Neuronal stem cell (in vitro differentiated cells): ENCODE measurements at regions not wholly inside any gene's neighbourhood (a gene's known extent, or its start where the extent isn't known, plus 50 kb on each side); places are given as distances from the start of the nearest gene placed in this dataset.

Experiments
- DNase-seq: peaks from one replicate; pipeline ENCODE4 v3.0.0-alpha.2; 2013; ENCODE audit warnings: low spot score
- H2AFZ ChIP-seq: one replicate; pipeline ENCODE4 v1.6.1; 2013; ENCODE audit warnings: mild to moderate bottlenecking, low read length, inconsistent platforms
- H2AK5ac ChIP-seq: 2 replicates; pipeline ENCODE4 v1.6.1; 2013; ENCODE audit warnings: low read depth, mild to moderate bottlenecking, inconsistent platforms, low read length, moderate library complexity, mixed read lengths
- H2BK120ac ChIP-seq: 2 replicates; pipeline ENCODE4 v1.6.1; 2013; ENCODE audit warnings: low read depth, mild to moderate bottlenecking, inconsistent platforms, low read length, moderate library complexity, mixed read lengths
- H2BK12ac ChIP-seq: one replicate; pipeline ENCODE4 v1.6.1; 2013; ENCODE audit warnings: low read length, inconsistent platforms
- H2BK15ac ChIP-seq: 2 replicates; pipeline ENCODE4 v1.6.1; 2013; ENCODE audit warnings: mild to moderate bottlenecking, low read length, inconsistent platforms, mixed read lengths
- H2BK5ac ChIP-seq: one replicate; pipeline ENCODE4 v1.6.1; 2013; ENCODE audit warnings: inconsistent platforms, mild to moderate bottlenecking, low read length, moderate library complexity
- H3K14ac ChIP-seq: one replicate; pipeline ENCODE4 v1.6.1; 2013; ENCODE audit warnings: low read length, inconsistent platforms
- H3K18ac ChIP-seq: 2 replicates; pipeline ENCODE4 v1.6.1; 2013; ENCODE audit warnings: low read length, inconsistent platforms
- H3K23ac ChIP-seq: 2 replicates; pipeline ENCODE4 v1.6.1; 2013; ENCODE audit warnings: low read depth, mild to moderate bottlenecking, mixed read lengths, low read length, inconsistent platforms; ENCODE audit not compliant: poor library complexity
- H3K27ac ChIP-seq: replicated peaks from 3 replicates; pipeline ENCODE4 v1.5.1; 2013; ENCODE audit warnings: low read length, inconsistent platforms
- H3K27me3 ChIP-seq, 3 experiments: 2 replicates each; pipeline ENCODE4 v1.6.1; 2013; ENCODE audit warnings: low read length in 3 of 3, mild to moderate bottlenecking in 2 of 3, inconsistent platforms in 1 of 3, low read depth in 1 of 3, mixed read lengths in 1 of 3, moderate library complexity in 1 of 3; ENCODE audit not compliant: control insufficient read depth in 3 of 3, insufficient read depth in 3 of 3
- H3K36me3 ChIP-seq, 2 donors: replicated peaks in 1 of 2; 2 replicates each; pipeline ENCODE4 v1.6.1; 2013; ENCODE audit warnings: low read length in 2 of 2; ENCODE audit not compliant: control insufficient read depth in 2 of 2, insufficient read depth in 2 of 2
- H3K4ac ChIP-seq: 2 replicates; pipeline ENCODE4 v1.6.1; 2013; ENCODE audit warnings: inconsistent platforms, mild to moderate bottlenecking, low read length, moderate library complexity
- H3K4me1 ChIP-seq, 2 donors: 1 replicate in 1 of 2; 2 replicates in 1 of 2; pipeline ENCODE4 v1.6.1; 2013; ENCODE audit warnings: low read length in 2 of 2, low read depth in 1 of 2; ENCODE audit not compliant: control insufficient read depth in 2 of 2, insufficient read depth in 1 of 2
- H3K4me2 ChIP-seq: one replicate; pipeline ENCODE4 v1.6.1; 2013; ENCODE audit warnings: mild to moderate bottlenecking, low read length, inconsistent platforms; ENCODE audit not compliant: insufficient read depth, poor library complexity, severe bottlenecking
- H3K4me3 ChIP-seq, 2 donors: 2 replicates each; pipeline ENCODE4 v1.5.1; 2013; ENCODE audit warnings: low read length in 2 of 2, mild to moderate bottlenecking in 2 of 2, inconsistent platforms in 1 of 2, moderate library complexity in 1 of 2
- H3K79me1 ChIP-seq: one replicate; pipeline ENCODE4 v1.6.1; 2013; ENCODE audit warnings: low read depth, mild to moderate bottlenecking, inconsistent platforms, low read length, moderate library complexity
- H3K9ac ChIP-seq: one replicate; pipeline ENCODE4 v1.6.1; 2013; ENCODE audit warnings: mild to moderate bottlenecking, low read depth, low read length, inconsistent platforms; ENCODE audit not compliant: poor library complexity
- H3K9me3 ChIP-seq, 2 donors: replicated peaks in 1 of 2; 2 replicates each; pipeline versions ENCODE3 to v1.6.1; 2013; ENCODE audit warnings: low read length in 2 of 2, mild to moderate bottlenecking in 2 of 2, inconsistent platforms in 1 of 2, low read depth in 1 of 2, mixed read lengths in 1 of 2, moderate library complexity in 1 of 2; ENCODE audit not compliant: control insufficient read depth in 2 of 2, insufficient read depth in 1 of 2
- H4K8ac ChIP-seq: one replicate; pipeline ENCODE4 v1.6.1; 2013; ENCODE audit warnings: low read depth, mild to moderate bottlenecking, inconsistent platforms, low read length, moderate library complexity
- H4K91ac ChIP-seq: one replicate; pipeline ENCODE4 v1.6.1; 2013; ENCODE audit warnings: low read length, low read depth, mild to moderate bottlenecking, inconsistent platforms; ENCODE audit not compliant: poor library complexity
- WGBS, 2 donors: extraction: QIAGEN DNeasy Blood & Tissue Kit; methylation state at CpG; one replicate each; pipeline ENCODE4 v1.1.7; 2013; ENCODE audit warnings: missing lambda C conversion rate in 2 of 2, mixed read lengths in 1 of 2; ENCODE audit not compliant: insufficient read length in 2 of 2, insufficient replicate concordance in 1 of 2; ENCODE audit errors: extremely low coverage in 2 of 2; 5-methylcytosine and 5-hydroxymethylcytosine counted together

DNA sequence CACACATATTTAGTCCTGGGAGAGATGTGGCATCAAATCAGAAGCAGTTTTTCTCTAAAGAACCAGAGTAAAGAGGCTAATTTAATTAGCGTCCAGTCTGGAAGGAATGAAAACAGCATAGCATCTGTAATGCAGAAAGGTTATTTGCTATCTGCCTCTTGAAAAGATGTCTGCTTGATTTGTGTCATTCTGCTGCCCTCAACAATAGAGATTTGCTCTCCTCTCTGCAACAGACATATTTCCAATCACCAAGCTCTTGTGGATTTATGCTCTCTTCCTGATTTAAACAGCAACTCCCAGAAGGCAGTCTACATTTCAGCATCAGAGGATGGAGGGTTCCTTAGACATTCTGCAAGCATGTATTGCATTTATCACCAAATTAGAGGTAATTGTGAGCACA, 53.5 kb upstream of the AKAP12 start:
- Histone ChIP-seq H2BK5ac (no peak overlapping the region), H3K9me3 (peaks cover 0 to 3% of the 10 kb centered on the region in 2 donors), H3K4me3 (no peak overlapping the region), H3K27ac (no peak overlapping the region), H2AK5ac (no peak overlapping the region), H3K79me1 (no peaks in the 10 kb centered on the region), H3K4ac (no peak overlapping the region), H2BK15ac (no peak overlapping the region), H3K36me3 (no peaks in the 10 kb centered on the region), H3K4me1 (peaks cover 0 to 7% of the 10 kb centered on the region in 2 donors), H3K23ac (no peak overlapping the region), H3K18ac (no peak overlapping the region), H2BK12ac (no peak overlapping the region), H4K8ac (no peak overlapping the region), H2BK120ac (no peak overlapping the region), H3K14ac (no peak overlapping the region), H2AFZ (peak overlapping the region; percentile 4), H3K9ac (no peak overlapping the region), H3K4me2 (no peak overlapping the region), H3K27me3 (no peaks in the 10 kb centered on the region), H4K91ac (no peak overlapping the region)
- WGBS, 2 donors = no CpG with 5 or more reads among the region's 1 CpG
- DNase-seq = no peak

DNA sequence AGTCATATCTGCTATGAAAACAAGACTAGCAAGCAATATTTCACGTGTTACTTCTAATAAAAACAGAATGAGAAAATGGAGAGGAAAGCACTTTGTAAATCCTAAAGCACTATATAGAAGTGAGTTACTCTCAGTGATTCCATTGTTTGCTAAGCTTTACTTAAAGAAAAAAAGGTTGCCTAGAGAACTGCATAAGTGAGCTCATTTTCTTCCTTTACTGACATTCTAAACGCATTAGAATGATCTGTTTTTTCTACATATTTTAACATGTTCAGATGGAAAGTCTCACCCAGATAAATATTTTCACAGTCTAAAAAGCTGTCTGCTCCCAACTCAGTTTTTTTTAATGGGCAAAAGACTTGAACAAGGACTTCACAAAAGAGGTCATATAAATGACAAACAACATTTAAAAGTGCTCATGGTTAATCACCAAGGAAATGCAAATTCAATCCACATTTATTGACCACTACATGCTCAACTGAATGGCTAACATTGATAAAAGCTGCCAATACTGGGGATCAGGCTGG, 52.9 kb upstream of the AKAP12 start:
- Histone ChIP-seq H2AK5ac (no peak overlapping the region), H3K4me3 (no peak overlapping the region), H3K23ac (no peak overlapping the region), H3K79me1 (no peaks in the 10 kb centered on the region), H3K4ac (no peak overlapping the region), H3K14ac (no peak overlapping the region), H3K27ac (no peak overlapping the region), H3K4me1 (peaks cover 0 to 7% of the 10 kb centered on the region in 2 donors), H3K36me3 (no peaks in the 10 kb centered on the region), H2BK15ac (no peak overlapping the region), H3K4me2 (no peak overlapping the region), H2BK5ac (no peak overlapping the region), H3K9ac (no peak overlapping the region), H3K18ac (no peak overlapping the region), H4K91ac (no peak overlapping the region), H2BK120ac (no peak overlapping the region), H2BK12ac (no peak overlapping the region), H3K27me3 (no peaks in the 10 kb centered on the region), H3K9me3 (peaks cover 0 to 3% of the 10 kb centered on the region in 2 donors), H2AFZ (peak overlapping the region; percentile 8), H4K8ac (no peak overlapping the region)
- no CpG with 5 or more reads among the region's 2 CpGs for WGBS, 2 donors
- no peak for DNase-seq
